ENCODE measurements at regions not wholly inside any gene's neighbourhood (a gene's known extent, or its start where the extent isn't known, plus 50 kb on each side); places are given as distances from the start of the nearest gene placed in this dataset.

DNA sequence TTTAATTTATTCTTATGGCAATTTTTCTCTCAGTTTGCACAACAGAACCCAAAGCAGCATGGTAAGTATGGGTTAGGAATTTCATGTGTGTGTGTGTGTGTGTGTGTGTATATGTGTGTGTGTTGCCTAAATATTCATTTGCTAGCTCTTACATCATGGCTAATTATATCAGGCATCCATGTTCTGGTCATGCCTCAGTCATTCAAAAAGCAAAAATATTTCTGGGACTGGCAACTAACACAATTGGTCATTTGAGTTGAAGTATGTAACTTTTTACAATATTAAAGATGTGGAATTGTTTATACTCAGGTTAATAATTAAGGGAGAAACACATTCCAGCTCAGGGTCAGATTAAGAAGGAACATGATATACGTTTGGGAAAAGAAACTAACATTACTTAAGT, 67.6 kb upstream of the PHYHIPL start:
- Mint-ChIP-seq H3K36me3 (ENCODE audit: low read depth) (no peaks in the 10 kb centered on the region), H3K4me3 (no peak overlapping the region), H3K27ac (no peak overlapping the region), H3K9me3 (peaks cover 2% of the 10 kb centered on the region), H3K4me1 (ENCODE audit: low read depth) (no peaks in the 10 kb centered on the region), H3K27me3 (no peaks in the 10 kb centered on the region)
- ChIA-PET POLR2A (no interaction called here), CTCF (no interaction called here)
- ATAC-seq (no peak), DNase-seq (no peak)
- TF ChIP-seq, protein P1, sequence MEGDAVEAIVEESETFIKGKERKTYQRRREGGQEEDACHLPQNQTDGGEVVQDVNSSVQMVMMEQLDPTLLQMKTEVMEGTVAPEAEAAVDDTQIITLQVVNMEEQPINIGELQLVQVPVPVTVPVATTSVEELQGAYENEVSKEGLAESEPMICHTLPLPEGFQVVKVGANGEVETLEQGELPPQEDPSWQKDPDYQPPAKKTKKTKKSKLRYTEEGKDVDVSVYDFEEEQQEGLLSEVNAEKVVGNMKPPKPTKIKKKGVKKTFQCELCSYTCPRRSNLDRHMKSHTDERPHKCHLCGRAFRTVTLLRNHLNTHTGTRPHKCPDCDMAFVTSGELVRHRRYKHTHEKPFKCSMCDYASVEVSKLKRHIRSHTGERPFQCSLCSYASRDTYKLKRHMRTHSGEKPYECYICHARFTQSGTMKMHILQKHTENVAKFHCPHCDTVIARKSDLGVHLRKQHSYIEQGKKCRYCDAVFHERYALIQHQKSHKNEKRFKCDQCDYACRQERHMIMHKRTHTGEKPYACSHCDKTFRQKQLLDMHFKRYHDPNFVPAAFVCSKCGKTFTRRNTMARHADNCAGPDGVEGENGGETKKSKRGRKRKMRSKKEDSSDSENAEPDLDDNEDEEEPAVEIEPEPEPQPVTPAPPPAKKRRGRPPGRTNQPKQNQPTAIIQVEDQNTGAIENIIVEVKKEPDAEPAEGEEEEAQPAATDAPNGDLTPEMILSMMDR (IDR thresholded peaks at IDR 0.05), result no peak
- intact Hi-C loops (cut with micrococcal nuclease), result no loop called here

DNA sequence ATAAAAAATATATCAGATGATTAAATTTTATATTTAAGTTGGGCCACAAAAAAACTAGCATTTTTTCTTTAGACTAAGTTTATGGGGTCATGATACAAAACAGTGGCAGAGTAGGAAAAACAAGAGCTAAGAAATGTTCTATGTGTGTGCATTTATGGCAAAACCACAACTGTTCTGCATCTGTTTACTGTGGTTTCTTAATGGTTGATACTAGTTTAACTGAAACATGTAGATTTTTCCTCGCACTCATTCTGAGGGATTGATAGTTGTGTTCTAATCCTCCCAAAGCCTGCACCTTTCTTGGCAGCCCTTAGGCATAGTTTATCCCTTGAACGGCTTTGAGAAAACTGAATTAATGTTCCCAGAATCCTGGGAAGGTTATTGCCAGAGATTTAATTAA, 66.6 kb upstream of the PHYHIPL start:
- Mint-ChIP-seq H3K36me3 (ENCODE audit: low read depth) (no peaks in the 10 kb centered on the region), H3K27ac (no peak overlapping the region), H3K9me3 (peaks cover 2% of the 10 kb centered on the region), H3K4me3 (no peak overlapping the region), H3K27me3 (no peaks in the 10 kb centered on the region), H3K4me1 (ENCODE audit: low read depth) (no peaks in the 10 kb centered on the region)
- ATAC-seq (no peak), DNase-seq (no peak)
- intact Hi-C loops (cut with micrococcal nuclease), result no loop called here
- TF ChIP-seq, protein P1 (IDR thresholded peaks at IDR 0.05), result no peak
- ChIA-PET POLR2A (no interaction called here), CTCF (no interaction called here)

DNA sequence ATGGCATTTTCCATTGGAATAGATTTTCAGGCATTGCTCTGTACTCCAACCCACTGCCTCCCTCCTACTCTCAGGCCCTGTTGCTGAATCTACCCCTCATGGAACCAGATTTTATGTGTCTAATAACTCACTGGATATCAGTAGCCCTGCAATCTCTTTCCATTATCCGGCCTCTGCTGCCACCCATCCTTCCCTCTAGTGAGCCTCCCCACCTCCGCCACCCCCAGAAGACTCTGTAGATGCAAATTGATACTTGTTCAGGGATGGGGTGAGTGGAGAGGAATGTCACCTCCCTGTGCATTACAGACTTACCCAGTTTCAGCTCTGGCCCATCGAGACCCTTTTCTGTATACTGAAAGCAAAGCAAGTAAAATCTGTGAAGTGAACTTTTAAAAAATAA, 52.3 kb upstream of the PHYHIPL start:
- Mint-ChIP-seq H3K4me1 (ENCODE audit: low read depth) (no peaks in the 10 kb centered on the region), H3K36me3 (ENCODE audit: low read depth) (no peaks in the 10 kb centered on the region), H3K9me3 (no peaks in the 10 kb centered on the region), H3K4me3 (no peak overlapping the region), H3K27ac (no peak overlapping the region), H3K27me3 (no peaks in the 10 kb centered on the region)
- ChIA-PET CTCF (no interaction called here), POLR2A (no interaction called here)
- ATAC-seq (no peak), DNase-seq (no peak)
- TF ChIP-seq, protein P1 (IDR thresholded peaks at IDR 0.05), result no peak
- intact Hi-C loops (cut with micrococcal nuclease), result no loop called here

DNA sequence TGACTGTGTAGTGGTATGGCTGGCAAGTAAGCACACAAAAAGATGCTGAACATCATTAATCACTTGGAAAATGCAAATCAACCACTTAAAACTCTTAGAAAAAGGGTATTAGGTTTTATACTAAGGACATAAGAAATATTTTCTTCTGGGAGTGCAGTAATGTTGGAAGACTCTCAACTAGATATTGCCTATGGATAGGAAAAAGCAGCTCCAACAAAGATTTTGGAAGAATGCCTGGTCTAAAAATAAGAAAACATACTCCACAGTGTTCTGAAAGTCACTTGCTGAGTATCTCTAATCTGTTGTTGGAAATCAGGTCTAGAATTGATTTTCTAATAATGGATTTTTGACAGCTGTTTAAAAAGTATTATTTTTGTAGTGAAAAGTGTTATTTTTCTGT, 50.8 kb upstream of the PHYHIPL start:
- no peak overlapping the region for H3K4me3 Mint-ChIP-seq
- H3K4me1 Mint-ChIP-seq (ENCODE audit: low read depth), result no peaks in the 10 kb centered on the region
- no peaks in the 10 kb centered on the region for H3K9me3 Mint-ChIP-seq
- DNase-seq, result no peak
- no peaks in the 10 kb centered on the region for H3K36me3 Mint-ChIP-seq (ENCODE audit: low read depth)
- ATAC-seq, result no peak
- no peaks in the 10 kb centered on the region for H3K27me3 Mint-ChIP-seq
- ChIA-PET POLR2A (no interaction called here), CTCF (no interaction called here)
- H3K27ac Mint-ChIP-seq, result no peak overlapping the region
- TF ChIP-seq, protein P1 (IDR thresholded peaks at IDR 0.05), result no peak
- intact Hi-C loops (cut with micrococcal nuclease), result no loop called here

- H3K4me1 Mint-ChIP-seq (ENCODE audit: low read depth), result no peaks in the 10 kb centered on the region
- H3K27me3 Mint-ChIP-seq, result no peaks in the 10 kb centered on the region
- POLR2A ChIA-PET, result no interaction called here
- no peak overlapping the region for H3K4me3 Mint-ChIP-seq
- no peak for ATAC-seq
- no peak overlapping the region for H3K27ac Mint-ChIP-seq
- no peaks in the 10 kb centered on the region for H3K9me3 Mint-ChIP-seq
- TF ChIP-seq, protein P1 (IDR thresholded peaks at IDR 0.05), result no peak
- DNase-seq, result no peak
- CTCF ChIA-PET, result no interaction called here
- H3K36me3 Mint-ChIP-seq (ENCODE audit: low read depth), result no peaks in the 10 kb centered on the region
- intact Hi-C loops (cut with micrococcal nuclease), result no loop called here
These were observed 50.2 kb upstream of the PHYHIPL start for GRCh38 chr10:59126261-59126660.
